ENCODE measurements at regions not wholly inside any gene's neighbourhood (a gene's known extent, or its start where the extent isn't known, plus 50 kb on each side); places are given as distances from the start of the nearest gene placed in this dataset.

- TF ChIP-seq CTCF (conservative IDR thresholded peaks at IDR 0.05; ENCODE audit: low read length) (no peak), EZH2phosphoT487 (IDR thresholded peaks at IDR 0.05; ENCODE audit: borderline replicate concordance) (no peak)
Measured at GRCh38 chr7:32415936-32416335, 74.2 kb downstream of the LSM5 start.

Data from Loucy (cell line).